PC-9 (cell line): ENCODE measurements at regions not wholly inside any gene's neighbourhood (a gene's known extent, or its start where the extent isn't known, plus 50 kb on each side); places are given as distances from the start of the nearest gene placed in this dataset.

Experiments used
- BruUV-seq: library from RNA; stranded (reverse); fragments of 400-500 nt; replicated peaks from 2 replicates; lab custom pipeline; 2021; lab: Mats Ljungman, UMichigan
- CTCF ChIA-PET: fragments of 300-600 bp; sonication (Branson Sonifier 250); formaldehyde crosslinking; loops from one replicate; lab custom pipeline; 2022; ENCODE audit warnings: antibody characterized with exemption; lab: Charles Lee
- POLR2A ChIA-PET: fragments of 300-600 bp; sonication (Branson Sonifier 250); formaldehyde crosslinking; loops from one replicate; lab custom pipeline; 2022; ENCODE audit warnings: antibody characterized with exemption; ENCODE audit not compliant: unreplicated experiment; lab: Charles Lee
- DNase-seq, 2 experiments: peaks; one replicate each; pipeline versions ENCODE4 v3.0.0 to v3.0.0-alpha.2; 2015 to 2022; ENCODE audit warnings: mixed read lengths in 1 of 2
- H2AFZ ChIP-seq: fragments of 200-600 bp; sonication (generic); 2 replicates; pipeline ENCODE4 v1.8.1; 2017; ENCODE audit warnings: antibody characterized with exemption
- H3F3A ChIP-seq: fragments of 200-600 bp; sonication (generic); 2 replicates; pipeline ENCODE4 v1.8.1; 2017; ENCODE audit warnings: antibody characterized with exemption, mild to moderate bottlenecking, low read depth; ENCODE audit not compliant: insufficient read depth
- H3K27ac ChIP-seq: fragments of 200-600 bp; sonication (generic); 2 replicates; pipeline ENCODE4 v1.6.1; 2016; ENCODE audit warnings: mixed run types
- H3K27me3 ChIP-seq: fragments of 200-600 bp; sonication (generic); 2 replicates; pipeline ENCODE4 v1.6.1; 2016; ENCODE audit warnings: low read depth, mixed run types; ENCODE audit not compliant: insufficient read depth
- H3K36me3 ChIP-seq: fragments of 200-600 bp; sonication (generic); 2 replicates; pipeline ENCODE4 v1.6.1; 2016; ENCODE audit warnings: low read depth, mixed run types
- H3K4me1 ChIP-seq: fragments of 200-600 bp; sonication (generic); replicated peaks from 2 replicates; pipeline ENCODE4 v1.6.1; 2016; ENCODE audit warnings: mixed run types; ENCODE audit not compliant: insufficient read depth
- H3K4me2 ChIP-seq: fragments of 200-600 bp; sonication (generic); 2 replicates; pipeline ENCODE4 v1.6.1; 2017; ENCODE audit warnings: mixed run types
- H3K4me3 ChIP-seq: fragments of 200-600 bp; sonication (generic); 2 replicates; pipeline ENCODE4 v1.6.1; 2016; ENCODE audit warnings: mixed run types
- H3K79me2 ChIP-seq: fragments of 200-600 bp; sonication (generic); 2 replicates; pipeline ENCODE4 v1.6.1; 2017; ENCODE audit warnings: low read depth, mixed run types
- H3K9me2 ChIP-seq: fragments of 200-600 bp; sonication (generic); 2 replicates; pipeline ENCODE4 v1.8.1; 2017; ENCODE audit warnings: mild to moderate bottlenecking; ENCODE audit not compliant: insufficient read depth
- H3K9me3 ChIP-seq: fragments of 200-600 bp; sonication (generic); 2 replicates; pipeline ENCODE4 v1.8.1; 2016; ENCODE audit warnings: low read depth; ENCODE audit not compliant: insufficient read depth
- H4K20me1 ChIP-seq: fragments of 200-600 bp; sonication (generic); 2 replicates; pipeline ENCODE4 v1.8.1; 2017; ENCODE audit not compliant: insufficient read depth
- EZH2 ChIP-seq: fragments of 200-600 bp; sonication (generic); IDR thresholded peaks from 2 replicates; pipeline ENCODE4 v1.8.0; 2017; ENCODE audit warnings: antibody characterized with exemption, low read depth
- intact Hi-C: fragments of 100-400 bp; cut with micrococcal nuclease; formaldehyde crosslinking; loops from one replicate; pipeline ENCODE4 v1.10.0; 2022; ENCODE audit not compliant: unreplicated experiment
- TF ChIP-seq, protein P1 (sequence below): fragments of 200-600 bp; sonication (generic); conservative IDR thresholded peaks from 2 replicates; pipeline ENCODE4 v1.6.1; 2017; ENCODE audit warnings: mixed run types, antibody characterized with exemption, mild to moderate bottlenecking, moderate library complexity

DNA sequence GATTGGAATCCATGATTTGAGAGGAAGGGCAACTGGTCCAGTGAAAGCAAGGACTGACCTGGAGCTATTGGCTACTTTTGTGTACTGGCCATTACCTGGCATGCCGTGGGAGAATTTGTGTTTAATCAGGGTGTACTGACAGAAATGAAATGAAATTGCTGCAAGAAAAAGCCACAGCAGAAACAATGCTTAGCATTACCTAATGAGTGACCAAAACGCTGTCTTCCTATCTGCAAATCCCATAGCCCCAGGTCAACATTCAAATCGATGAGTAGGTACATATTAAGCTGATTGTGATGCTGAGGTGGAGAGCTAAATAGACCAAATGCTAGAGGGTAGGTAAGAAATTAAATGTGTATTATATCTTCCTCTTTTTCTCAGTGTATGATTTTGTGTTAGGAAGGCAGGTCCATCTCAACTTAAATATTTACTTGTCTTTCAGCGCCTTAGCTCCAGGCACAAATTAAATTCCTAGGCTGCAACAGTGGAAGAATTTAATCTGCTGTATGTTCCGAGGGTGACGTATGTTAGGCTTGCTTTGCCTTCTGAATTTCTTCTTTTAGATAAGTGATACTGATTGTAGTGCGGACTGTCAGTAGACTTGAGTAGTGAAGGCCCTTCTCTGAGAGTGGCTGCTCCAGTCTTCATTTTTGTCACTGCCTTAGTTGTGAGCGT is 331.1 kb downstream of the SV2B start:
- POLR2A ChIA-PET: no interaction called here
- TF ChIP-seq, protein P1, sequence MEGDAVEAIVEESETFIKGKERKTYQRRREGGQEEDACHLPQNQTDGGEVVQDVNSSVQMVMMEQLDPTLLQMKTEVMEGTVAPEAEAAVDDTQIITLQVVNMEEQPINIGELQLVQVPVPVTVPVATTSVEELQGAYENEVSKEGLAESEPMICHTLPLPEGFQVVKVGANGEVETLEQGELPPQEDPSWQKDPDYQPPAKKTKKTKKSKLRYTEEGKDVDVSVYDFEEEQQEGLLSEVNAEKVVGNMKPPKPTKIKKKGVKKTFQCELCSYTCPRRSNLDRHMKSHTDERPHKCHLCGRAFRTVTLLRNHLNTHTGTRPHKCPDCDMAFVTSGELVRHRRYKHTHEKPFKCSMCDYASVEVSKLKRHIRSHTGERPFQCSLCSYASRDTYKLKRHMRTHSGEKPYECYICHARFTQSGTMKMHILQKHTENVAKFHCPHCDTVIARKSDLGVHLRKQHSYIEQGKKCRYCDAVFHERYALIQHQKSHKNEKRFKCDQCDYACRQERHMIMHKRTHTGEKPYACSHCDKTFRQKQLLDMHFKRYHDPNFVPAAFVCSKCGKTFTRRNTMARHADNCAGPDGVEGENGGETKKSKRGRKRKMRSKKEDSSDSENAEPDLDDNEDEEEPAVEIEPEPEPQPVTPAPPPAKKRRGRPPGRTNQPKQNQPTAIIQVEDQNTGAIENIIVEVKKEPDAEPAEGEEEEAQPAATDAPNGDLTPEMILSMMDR: no peak
- no peak for TF ChIP-seq EZH2
- no peaks in the 10 kb centered on the region for H3F3A ChIP-seq
- BruUV-seq: no TSS peak
- no peak overlapping the region for H3K27ac ChIP-seq
- no peaks in the 10 kb centered on the region for H3K36me3 ChIP-seq
- no peaks in the 10 kb centered on the region for H4K20me1 ChIP-seq
- CTCF ChIA-PET: interaction anchor here (1.1 kb wide), 1 partner anchor 275 kb away, joined by 3 read pairs; no protein-coding TSS in a partner anchor
- no peak for DNase-seq
- intact Hi-C loops: no loop called here
- no peaks in the 10 kb centered on the region for H3K27me3 ChIP-seq
- H3K79me2 ChIP-seq: no peaks in the 10 kb centered on the region
- no peaks in the 10 kb centered on the region; the same call in 1 of the 2 replicates for H3K9me3 ChIP-seq
- H3K9me2 ChIP-seq: no peaks in the 10 kb centered on the region
- H3K4me1 ChIP-seq: no peaks in the 10 kb centered on the region
- no peak overlapping the region for H2AFZ ChIP-seq
- H3K4me2 ChIP-seq: no peak overlapping the region
- no peak overlapping the region for H3K4me3 ChIP-seq

DNA sequence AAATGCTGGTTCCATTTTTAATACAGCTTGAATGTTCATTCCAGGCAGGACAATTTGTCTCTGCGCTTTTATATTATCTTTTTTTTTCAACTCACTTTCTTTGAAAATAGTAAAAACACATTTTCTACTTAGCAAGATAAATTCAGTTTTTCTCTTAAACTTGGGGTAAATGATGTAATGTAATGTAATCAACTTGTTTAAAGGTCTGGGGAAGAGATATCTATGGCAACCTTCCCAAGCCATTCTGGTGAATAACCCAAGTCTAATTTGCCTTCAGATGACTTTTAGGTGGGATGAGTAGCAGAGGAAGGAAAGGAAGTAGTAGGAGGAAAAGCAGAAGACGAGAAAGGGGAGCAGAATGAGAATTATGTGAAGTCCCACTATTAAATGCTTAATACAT is 335.1 kb downstream of the SV2B start:
- no peak overlapping the region for H3K4me3 ChIP-seq
- H3K4me2 ChIP-seq: no peak overlapping the region
- H2AFZ ChIP-seq: no peak overlapping the region
- no peak for DNase-seq
- no peaks in the 10 kb centered on the region for H4K20me1 ChIP-seq
- BruUV-seq: no TSS peak
- no peaks in the 10 kb centered on the region for H3K4me1 ChIP-seq
- no peaks in the 10 kb centered on the region for H3K27me3 ChIP-seq
- H3F3A ChIP-seq: no peaks in the 10 kb centered on the region
- no peaks in the 10 kb centered on the region for H3K36me3 ChIP-seq
- POLR2A ChIA-PET: no interaction called here
- intact Hi-C loops: no loop called here
- CTCF ChIA-PET: no interaction called here
- H3K27ac ChIP-seq: no peak overlapping the region
- peaks cover 8% of the 10 kb centered on the region for H3K9me3 ChIP-seq
- TF ChIP-seq EZH2: no peak
- TF ChIP-seq, protein P1: no peak
- no peaks in the 10 kb centered on the region for H3K79me2 ChIP-seq
- H3K9me2 ChIP-seq: no peaks in the 10 kb centered on the region

DNA sequence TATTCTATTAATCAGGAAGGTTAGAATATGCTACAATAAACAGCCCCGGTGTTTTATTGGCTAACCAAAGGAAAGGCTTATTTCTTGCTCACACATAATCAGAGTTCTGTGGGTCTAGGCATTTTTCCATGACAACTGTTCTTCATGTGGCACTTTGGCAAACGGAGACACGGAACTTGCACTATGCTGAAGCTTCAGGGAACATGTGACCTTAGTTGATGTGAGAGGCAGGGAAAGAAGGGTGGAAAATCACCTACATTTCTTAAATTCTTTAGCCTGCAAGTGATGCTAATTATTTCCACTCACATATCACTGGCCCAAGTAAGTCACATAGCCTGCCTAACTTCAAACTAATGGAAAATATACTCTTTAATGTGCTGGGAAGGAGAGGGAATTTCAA is 344.6 kb downstream of the SV2B start:
- BruUV-seq: no TSS peak
- Histone ChIP-seq H4K20me1 (no peaks in the 10 kb centered on the region), H3K27me3 (no peaks in the 10 kb centered on the region), H3K79me2 (no peaks in the 10 kb centered on the region), H3K36me3 (no peaks in the 10 kb centered on the region), H3K9me2 (no peaks in the 10 kb centered on the region; the same call in 1 of the 2 replicates), H3K4me1 (0 out of 2 replicates have a peak, but pooled peaks cover 5% of the 10 kb centered on the region), H3K4me3 (no peak overlapping the region), H2AFZ (no peak overlapping the region), H3K9me3 (peaks cover 30% of the 10 kb centered on the region; the same call in 1 of the 2 replicates), H3F3A (no peaks in the 10 kb centered on the region), H3K27ac (no peak overlapping the region), H3K4me2 (no peak overlapping the region)
- no peak for DNase-seq
- intact Hi-C loops: no loop called here
- TF ChIP-seq, protein P1: no peak
- no peak for TF ChIP-seq EZH2
- POLR2A ChIA-PET: no interaction called here
- CTCF ChIA-PET: no interaction called here
